ENCODE measurements at regions not wholly inside any gene's neighbourhood (a gene's known extent, or its start where the extent isn't known, plus 50 kb on each side); places are given as distances from the start of the nearest gene placed in this dataset.
"Not testable (repeated sequence)": the region's sequence is repeated elsewhere in the genome, so short reads cannot be mapped to it uniquely, and the experiment has no call there.

DNA sequence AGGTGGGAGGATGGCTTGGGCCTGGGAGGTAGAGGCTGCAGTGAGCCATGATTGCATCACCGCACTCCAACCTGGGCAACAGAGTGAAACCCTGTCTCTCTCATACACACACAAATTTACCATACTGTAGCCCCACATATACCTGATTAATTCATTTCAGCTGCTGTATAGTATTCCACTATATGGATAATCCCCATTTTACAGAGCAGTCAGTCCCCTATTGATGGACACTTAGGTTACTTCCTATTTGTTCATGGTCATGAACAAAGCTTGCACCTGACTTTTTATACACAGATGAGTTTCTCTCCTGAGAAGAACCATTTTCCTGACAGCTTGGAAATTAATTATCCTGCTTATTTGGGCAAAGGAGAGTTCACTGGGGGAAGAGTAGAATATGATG, 59.2 kb downstream of the EMX2 start:
- DNase-seq, result no peak

DNA sequence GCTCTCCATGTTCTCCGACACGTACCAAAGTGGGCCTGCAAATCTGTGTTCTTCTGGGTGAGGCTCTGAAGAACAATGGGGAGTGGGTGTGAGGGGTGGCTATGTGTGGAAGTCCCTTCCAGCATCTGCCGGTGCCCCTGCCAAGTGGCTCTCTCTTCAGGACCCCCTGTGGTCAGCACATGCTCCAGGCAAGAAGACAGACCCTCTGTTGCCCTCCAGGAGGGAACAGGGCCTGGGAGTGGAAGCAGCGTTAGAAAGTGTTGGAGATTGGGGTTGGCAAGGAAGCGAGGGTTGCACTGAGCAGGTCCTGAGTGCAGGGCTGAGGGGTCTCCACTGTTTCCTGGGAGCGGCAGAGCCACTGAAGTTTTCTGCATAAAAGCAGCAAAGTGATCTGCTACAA, 60.5 kb downstream of the EMX2 start:
- DNase-seq, result no peak

DNA sequence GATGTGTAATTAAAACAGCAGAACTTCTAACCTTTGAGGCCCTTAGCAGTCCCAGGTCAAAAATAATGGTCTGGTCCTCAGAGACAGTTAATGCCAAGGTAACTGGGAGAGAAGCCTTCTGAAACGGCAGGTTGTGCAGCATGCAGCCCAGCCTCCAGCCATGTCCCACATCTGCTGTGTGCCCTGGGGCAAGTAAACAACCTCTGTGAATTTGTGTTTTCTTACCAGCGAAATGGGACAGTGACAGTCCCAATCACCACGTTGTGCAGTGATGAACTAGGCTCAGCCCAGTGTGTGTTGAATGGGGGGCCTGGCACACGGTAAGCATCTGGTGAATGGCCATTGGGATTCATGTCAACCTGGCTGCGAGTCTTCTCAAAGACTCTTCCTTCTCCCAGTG, 61.2 kb downstream of the EMX2 start:
- DNase-seq, result no peak

DNA sequence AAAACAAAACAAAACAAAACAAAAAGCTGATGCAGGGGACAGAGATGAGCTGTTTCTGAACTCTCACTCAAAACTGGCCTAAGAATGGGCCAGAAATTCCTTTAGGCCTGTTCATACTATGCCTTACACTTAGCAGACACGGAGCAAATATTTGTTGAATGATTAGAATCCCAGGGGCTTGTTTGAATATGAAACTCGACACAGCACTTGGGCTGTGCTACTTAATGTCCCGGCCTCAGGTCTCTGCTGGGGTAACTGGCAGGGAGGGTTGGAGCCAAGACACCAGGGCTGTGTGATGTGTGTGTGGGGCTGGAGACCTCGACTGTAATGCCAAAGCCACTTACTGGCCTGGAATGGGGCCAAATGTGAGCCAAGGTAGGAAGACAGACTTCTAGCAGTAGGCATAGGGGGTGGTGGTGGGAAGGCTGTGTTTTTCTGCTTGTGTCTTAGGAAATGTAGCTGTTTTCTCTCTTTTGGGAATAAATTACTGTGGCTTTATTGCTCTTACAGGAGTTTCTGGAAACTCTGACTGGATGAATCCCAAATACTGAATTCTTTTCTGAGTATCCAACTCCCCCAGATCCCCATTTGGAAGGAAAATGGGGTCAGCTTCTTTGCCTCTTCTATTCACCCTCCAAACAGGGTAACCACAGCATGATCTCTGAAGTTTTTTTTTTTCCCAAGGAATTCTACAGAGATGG, 66.7 kb downstream of the EMX2 start:
- DNase-seq, result peak; percentile 72

DNA sequence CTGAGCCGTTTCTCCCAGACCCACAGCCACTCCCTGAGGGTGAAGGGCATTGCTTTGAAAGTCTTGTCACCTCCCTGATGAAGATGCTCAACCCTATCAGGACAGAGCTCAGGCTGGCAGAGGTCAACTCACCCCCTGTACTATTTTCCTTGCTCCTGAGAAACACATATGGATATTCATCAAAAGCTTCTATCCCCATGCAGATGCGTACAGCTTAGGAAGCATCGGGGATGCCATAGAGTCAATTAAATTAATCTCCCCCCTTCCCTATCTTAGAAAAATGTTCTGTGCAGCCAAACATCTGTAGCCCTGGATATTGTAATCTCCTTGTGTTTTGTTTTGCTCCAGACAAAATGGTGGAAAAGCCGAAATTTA, 67.2 kb downstream of the EMX2 start:
- no peak for DNase-seq

- no peak for DNase-seq
Measured at GRCh38 chr10:117610321-117610720, 67.8 kb downstream of the EMX2 start.

DNA sequence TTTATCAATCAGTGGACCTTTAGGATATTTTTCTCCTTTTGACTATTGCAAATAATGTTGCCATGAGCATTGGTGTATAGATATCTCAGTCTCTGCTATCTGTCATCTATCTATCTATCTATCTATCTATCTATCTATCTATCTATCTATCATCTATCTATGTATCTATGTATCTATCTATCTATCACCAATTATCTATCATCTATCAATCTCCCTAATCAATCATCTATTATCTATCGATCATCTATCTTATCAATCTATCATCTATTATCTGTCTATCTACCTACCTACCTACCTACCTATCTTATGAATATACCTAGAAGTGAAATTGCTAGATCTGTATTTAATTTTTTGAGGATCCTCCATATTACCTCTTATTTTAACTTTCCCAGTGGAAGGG, 69.6 kb downstream of the EMX2 start:
- DNase-seq, result no peak

GRCh38 chr10:117615649-117616048, 73.1 kb downstream of the EMX2 start:
- no peak for DNase-seq

GRCh38 chr10:117616179-117616578, 73.6 kb downstream of the EMX2 start:
- DNase-seq, result no peak

GRCh38 chr10:117617086-117617485, 74.5 kb downstream of the EMX2 start:
- no peak for DNase-seq

DNA sequence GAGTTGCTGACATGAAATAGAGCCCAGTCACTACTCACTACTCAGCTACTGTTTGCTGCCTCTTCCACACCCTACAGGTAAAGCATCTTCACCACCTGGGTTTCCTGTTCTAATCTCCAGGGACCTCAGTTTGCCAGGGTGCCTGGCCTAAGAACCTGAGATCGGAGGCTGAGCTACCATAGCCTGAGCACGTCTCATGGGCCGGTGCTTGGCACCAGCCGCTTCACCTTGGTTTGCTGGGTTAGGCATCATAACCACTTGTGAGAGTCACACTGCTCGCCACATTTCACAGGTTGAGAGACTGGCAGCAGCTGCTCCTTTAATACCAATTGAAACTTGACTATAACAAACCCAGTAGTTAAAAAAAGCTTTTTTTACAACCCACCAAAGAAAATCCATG, 75.1 kb downstream of the EMX2 start:
- no peak for DNase-seq

DNA sequence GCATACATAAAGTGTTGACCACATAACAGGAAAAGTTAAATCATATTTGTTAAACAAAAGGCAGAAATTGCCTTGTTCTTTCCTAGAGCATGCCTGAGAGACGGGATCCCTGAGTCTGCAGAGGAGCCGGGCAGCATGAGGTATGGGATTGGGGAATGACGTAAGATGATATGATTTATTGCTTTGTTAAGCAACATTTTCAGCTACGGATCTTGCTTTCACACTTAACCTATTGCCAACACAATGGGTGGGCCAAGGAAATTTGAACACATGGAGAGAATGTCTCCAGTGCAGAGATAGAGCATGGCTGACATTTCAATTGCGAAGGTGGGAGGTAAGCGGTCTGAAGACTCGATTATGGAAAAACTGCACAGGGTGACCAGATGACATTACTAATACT, 76.7 kb downstream of the EMX2 start:
- no peak for DNase-seq

GRCh38 chr10:117619707-117620405, 77.3 kb downstream of the EMX2 start:
- DNase-seq, result no peak

DNA sequence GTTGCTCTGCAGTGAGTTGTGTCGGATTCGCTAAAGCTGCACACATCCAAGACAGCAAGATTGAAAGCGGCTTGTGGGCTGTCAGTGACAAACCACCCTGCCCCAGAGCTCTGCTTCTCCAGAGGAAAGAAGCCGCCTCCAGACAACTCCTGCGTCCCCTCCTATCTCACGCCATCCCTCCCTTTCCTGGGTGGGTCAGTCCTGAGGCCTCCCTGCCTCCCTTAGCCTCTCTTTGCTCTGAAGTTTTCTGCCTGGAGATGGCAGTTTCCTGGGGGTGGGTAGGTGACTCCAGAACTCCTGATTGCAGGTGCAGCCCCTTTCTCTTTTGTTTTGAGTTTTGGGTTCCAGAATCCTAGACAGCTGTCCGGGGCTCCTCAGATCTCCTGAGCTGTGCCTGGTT, 78.7 kb downstream of the EMX2 start:
- DNase-seq, result no peak

- DNase-seq, result no peak
Measured at GRCh38 chr10:117621795-117622420, 79.4 kb downstream of the EMX2 start.

DNA sequence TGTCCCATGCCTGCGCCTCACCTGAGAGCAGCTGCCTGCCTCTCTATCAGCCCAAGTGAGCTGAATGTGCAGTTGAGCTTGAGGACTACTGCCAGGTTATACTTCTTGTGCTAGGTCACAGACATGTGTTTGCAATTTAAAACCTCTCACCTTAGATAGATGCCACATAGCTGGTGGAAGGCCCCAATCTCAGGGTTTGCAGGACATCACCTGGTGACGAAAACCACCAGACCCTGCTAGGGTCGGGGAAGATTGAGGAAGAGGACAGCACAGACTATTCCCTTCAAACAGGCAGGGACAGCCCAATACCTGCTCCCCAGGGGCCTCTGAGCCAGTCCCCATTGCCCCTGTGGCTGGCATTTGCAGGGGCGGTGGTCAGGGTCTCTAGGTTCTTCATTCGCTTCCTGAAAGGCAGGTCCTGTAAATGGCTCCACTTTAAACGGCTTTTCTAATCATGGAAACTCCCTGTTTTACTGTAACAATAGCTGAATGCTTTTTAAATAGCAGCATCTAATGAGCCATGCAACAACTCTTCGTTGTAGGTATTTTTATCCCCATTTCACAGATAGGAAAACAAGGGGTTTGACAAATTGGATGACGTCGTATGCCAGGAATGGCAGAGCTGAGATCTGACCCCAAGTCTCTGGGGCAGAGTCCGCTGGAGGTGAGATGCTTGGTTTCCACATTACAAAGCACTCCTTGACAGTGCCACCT, 80.1 kb downstream of the EMX2 start:
- no peak for DNase-seq

GRCh38 chr10:117626228-117626627, 83.7 kb downstream of the EMX2 start:
- DNase-seq, result no peak

- DNase-seq, result no peak
Measured at GRCh38 chr10:117627561-117627960, 85.0 kb downstream of the EMX2 start.

DNA sequence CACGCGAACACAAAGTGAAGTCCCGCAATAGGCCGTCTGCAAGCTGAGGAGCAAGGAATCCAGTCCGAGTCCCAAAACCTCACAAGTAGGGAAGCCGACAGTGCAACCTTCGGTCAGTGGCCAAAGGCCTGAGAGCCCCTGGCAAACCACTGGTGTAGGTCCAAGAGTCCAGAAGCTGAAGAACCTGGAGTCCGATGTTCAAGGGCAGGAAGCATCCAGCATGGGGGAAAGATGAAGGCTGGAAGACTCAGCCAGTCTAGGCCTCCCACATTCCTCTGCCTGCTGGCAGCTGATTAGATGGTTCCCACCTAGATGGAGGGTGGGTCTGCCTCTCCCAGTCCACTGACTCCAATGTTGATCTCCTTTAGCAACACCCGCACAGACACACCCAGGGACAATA, 87.2 kb downstream of the EMX2 start:
- not testable (repeated sequence) for DNase-seq

DNA sequence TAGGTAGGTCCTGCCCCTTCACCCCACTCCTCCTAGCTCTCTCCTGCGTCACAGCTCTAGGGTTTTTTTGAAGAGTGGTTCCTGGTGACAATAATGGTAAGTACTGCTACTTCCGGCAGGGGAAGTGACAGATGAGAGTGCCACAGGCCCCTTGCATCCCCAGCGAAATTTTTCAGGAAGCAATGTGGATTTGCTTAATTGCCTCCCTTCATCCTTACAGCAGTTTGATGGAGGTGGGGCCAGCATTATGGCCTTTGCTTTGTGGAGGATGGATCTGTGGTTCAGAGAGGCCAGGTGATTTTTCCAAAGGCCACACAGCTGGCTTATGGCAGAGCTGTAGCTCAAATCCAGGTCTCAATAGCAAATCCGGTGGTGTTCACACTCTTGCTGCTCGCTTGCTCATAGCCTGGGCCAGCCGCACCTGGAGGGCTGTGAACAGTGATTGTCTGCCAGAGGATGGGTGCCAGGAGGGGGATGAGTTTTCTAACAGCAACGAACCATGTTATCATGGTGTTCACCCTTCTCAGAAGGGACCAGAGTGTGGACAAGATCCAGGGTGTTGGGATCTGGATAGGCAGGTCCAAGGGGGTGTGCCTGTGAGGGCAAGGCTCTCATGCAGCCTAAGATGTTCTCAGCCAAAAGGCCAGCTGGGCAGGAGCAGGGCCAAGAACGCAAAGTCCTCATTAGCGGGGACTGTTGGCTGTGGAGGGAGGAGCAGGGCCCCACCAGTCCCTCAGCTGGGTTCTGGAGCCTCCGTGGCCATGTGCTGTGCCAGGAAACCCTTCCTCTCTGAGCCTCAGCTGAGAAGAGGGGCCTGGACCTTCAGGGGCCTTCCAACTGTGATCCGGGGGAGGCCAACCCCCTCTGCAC, 89.0 kb downstream of the EMX2 start:
- no peak for DNase-seq

DNA sequence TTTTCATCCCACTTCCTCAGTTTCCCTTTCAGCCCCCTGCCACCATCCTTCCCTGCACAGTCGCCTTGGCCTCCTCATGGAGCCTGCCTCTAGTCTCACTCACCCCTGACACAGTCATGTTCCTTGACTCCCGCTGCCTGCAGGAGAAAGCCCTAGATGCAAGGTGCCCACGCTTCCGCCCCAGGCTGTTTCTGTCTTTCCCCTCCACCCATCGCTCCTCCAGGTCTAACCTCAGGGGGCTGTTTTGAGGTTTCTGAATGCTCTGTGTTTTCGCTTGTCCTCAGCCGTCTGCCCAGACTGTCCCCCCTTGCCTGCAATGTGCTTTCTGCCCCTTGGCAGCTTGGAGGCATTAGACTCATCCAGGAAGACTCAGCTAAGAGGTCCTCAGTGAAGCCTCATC, 89.9 kb downstream of the EMX2 start:
- no peak for DNase-seq

- DNase-seq, result no peak
Measured at GRCh38 chr10:117635826-117636225, 93.3 kb downstream of the EMX2 start.

- no peak for DNase-seq
Measured at GRCh38 chr10:117638200-117638599, 95.7 kb downstream of the EMX2 start.

Measured in T1000 (cell line).